ENCODE measurements at regions not wholly inside any gene's neighbourhood (a gene's known extent, or its start where the extent isn't known, plus 50 kb on each side); places are given as distances from the start of the nearest gene placed in this dataset.

- 50 to 78% methylated on average over 2 of the region's 2 CpGs for WGBS, 2 donors
- TF ChIP-seq, protein P1, sequence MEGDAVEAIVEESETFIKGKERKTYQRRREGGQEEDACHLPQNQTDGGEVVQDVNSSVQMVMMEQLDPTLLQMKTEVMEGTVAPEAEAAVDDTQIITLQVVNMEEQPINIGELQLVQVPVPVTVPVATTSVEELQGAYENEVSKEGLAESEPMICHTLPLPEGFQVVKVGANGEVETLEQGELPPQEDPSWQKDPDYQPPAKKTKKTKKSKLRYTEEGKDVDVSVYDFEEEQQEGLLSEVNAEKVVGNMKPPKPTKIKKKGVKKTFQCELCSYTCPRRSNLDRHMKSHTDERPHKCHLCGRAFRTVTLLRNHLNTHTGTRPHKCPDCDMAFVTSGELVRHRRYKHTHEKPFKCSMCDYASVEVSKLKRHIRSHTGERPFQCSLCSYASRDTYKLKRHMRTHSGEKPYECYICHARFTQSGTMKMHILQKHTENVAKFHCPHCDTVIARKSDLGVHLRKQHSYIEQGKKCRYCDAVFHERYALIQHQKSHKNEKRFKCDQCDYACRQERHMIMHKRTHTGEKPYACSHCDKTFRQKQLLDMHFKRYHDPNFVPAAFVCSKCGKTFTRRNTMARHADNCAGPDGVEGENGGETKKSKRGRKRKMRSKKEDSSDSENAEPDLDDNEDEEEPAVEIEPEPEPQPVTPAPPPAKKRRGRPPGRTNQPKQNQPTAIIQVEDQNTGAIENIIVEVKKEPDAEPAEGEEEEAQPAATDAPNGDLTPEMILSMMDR (IDR thresholded peaks at IDR 0.05; ENCODE audit: control extremely low read depth, extremely low read depth): no peak
- H3K27ac ChIP-seq (ENCODE audit: low read depth in 1 of 2, low read length in 1 of 2): no peak overlapping the region
These were observed 53.1 kb upstream of the TMEM170B start for GRCh38 chr6:11484441-11484840.

DNA sequence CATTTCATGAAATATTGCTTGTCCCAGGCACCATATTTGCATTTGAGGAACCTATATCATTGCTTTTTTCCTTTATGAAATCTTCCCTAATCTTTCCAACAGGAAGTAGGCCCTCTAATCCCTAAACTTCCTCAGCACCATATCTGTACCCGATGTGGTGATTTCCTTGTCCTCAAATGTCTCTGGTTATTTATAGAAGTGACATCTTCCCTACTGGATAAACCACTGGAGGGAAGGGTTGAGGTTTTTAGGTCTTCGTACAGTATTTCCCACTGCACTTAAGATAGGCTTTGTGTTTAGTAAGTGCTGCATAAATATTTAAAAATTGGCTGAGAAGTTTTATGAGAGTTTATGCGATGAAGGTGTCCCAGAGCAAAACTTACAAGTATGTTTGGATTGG is 54.9 kb upstream of the TMEM170B start:
- Histone ChIP-seq H3K36me3 (ENCODE audit: control insufficient read depth in 4 of 4, insufficient read depth in 4 of 4, low read length in 4 of 4) (no peaks in the 10 kb centered on the region), H3K27me3 (ENCODE audit: control insufficient read depth in 3 of 3, insufficient read depth in 3 of 3, low read length in 2 of 3) (no peaks in the 10 kb centered on the region), H3K9ac (ENCODE audit: insufficient read depth in 1 of 2, low read length in 2 of 2) (no peak overlapping the region), H3K4me1 (ENCODE audit: control insufficient read depth in 5 of 5, insufficient read depth in 5 of 5, low read length in 5 of 5) (peaks cover 0 to 2% (median 0%) of the 10 kb centered on the region in 5 donors), H3K4me3 (no peak overlapping the region), H3K9me3 (ENCODE audit: control insufficient read depth in 4 of 4, insufficient read depth in 3 of 4, low read length in 3 of 4) (no peaks in the 10 kb centered on the region), H3K27ac (ENCODE audit: low read depth in 1 of 2, low read length in 1 of 2) (no peak overlapping the region)
- TF ChIP-seq, protein P1 (IDR thresholded peaks at IDR 0.05; ENCODE audit: control extremely low read depth, extremely low read depth): no peak
- WGBS, 2 donors: 35 to 41% methylated on average over 3 of the region's 3 CpGs
- ATAC-seq (ENCODE audit: insufficient read depth, low FRiP score) (no peak), DNase-seq (no peak)

More at GRCh38 chr6:11484441-11484840, 53.1 kb upstream of the TMEM170B start:
- H3K4me1 ChIP-seq (ENCODE audit: control insufficient read depth in 5 of 5, insufficient read depth in 5 of 5, low read length in 5 of 5): peaks cover 0 to 2% (median 0%) of the 10 kb centered on the region in 5 donors
- peak in 2 of 3 donors; percentile 38 to 41 for DNase-seq
- H3K27me3 ChIP-seq (ENCODE audit: control insufficient read depth in 3 of 3, insufficient read depth in 3 of 3, low read length in 2 of 3): no peaks in the 10 kb centered on the region
- no peak overlapping the region for H3K9ac ChIP-seq (ENCODE audit: insufficient read depth in 1 of 2, low read length in 2 of 2)
- ATAC-seq (ENCODE audit: insufficient read depth, low FRiP score): no peak
- H3K9me3 ChIP-seq (ENCODE audit: control insufficient read depth in 4 of 4, insufficient read depth in 3 of 4, low read length in 3 of 4): no peaks in the 10 kb centered on the region
- H3K4me3 ChIP-seq: no peak overlapping the region
- H3K36me3 ChIP-seq (ENCODE audit: control insufficient read depth in 4 of 4, insufficient read depth in 4 of 4, low read length in 4 of 4): no peaks in the 10 kb centered on the region

DNA sequence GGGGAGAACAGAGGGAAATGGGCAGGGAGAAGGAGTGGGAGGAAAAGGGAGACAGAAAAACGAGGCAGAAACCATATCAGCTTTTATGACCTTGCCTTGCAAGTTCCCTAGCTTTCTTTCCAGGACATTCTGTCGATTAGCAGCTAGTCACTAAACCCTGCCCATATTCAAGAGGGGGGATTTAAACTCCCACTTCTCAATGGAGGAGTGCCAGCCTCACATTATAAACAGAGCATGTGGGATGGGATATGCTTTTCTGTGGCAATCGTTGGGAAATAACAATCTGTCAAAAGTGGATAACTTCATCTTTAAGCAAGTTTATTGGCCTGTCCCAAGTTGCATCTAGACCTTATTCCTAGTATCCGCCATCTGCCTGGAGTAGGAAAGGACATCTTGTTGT is 57.0 kb upstream of the TMEM170B start:
- no peak overlapping the region for H3K4me3 ChIP-seq
- H3K9me3 ChIP-seq (ENCODE audit: control insufficient read depth in 4 of 4, insufficient read depth in 3 of 4, low read length in 3 of 4): no peaks in the 10 kb centered on the region
- TF ChIP-seq, protein P1 (IDR thresholded peaks at IDR 0.05; ENCODE audit: control extremely low read depth, extremely low read depth): no peak
- H3K27ac ChIP-seq (ENCODE audit: low read depth in 1 of 2, low read length in 1 of 2): no peak overlapping the region
- DNase-seq (no peak), ATAC-seq (ENCODE audit: insufficient read depth, low FRiP score) (no peak)
- no peak overlapping the region for H3K9ac ChIP-seq (ENCODE audit: insufficient read depth in 1 of 2, low read length in 2 of 2)
- H3K4me1 ChIP-seq (ENCODE audit: control insufficient read depth in 5 of 5, insufficient read depth in 5 of 5, low read length in 5 of 5): peaks cover 0 to 2% (median 0%) of the 10 kb centered on the region in 5 donors
- no peaks in the 10 kb centered on the region for H3K27me3 ChIP-seq (ENCODE audit: control insufficient read depth in 3 of 3, insufficient read depth in 3 of 3, low read length in 2 of 3)
- WGBS, 2 donors: 66 to 73% methylated on average over 4 of the region's 4 CpGs
- H3K36me3 ChIP-seq (ENCODE audit: control insufficient read depth in 4 of 4, insufficient read depth in 4 of 4, low read length in 4 of 4): no peaks in the 10 kb centered on the region

GRCh38 chr6:11479296-11479695 is 58.3 kb upstream of the TMEM170B start:
- no peak overlapping the region for H3K4me3 ChIP-seq
- TF ChIP-seq, protein P1 (IDR thresholded peaks at IDR 0.05; ENCODE audit: control extremely low read depth, extremely low read depth): no peak
- H3K9me3 ChIP-seq (ENCODE audit: control insufficient read depth in 4 of 4, insufficient read depth in 3 of 4, low read length in 3 of 4): no peaks in the 10 kb centered on the region
- no peak overlapping the region for H3K27ac ChIP-seq (ENCODE audit: low read depth in 1 of 2, low read length in 1 of 2)
- no peak for DNase-seq
- WGBS, 2 donors: 91 to 92% methylated on average over 1 of the region's 1 CpG
- H3K4me1 ChIP-seq (ENCODE audit: control insufficient read depth in 5 of 5, insufficient read depth in 5 of 5, low read length in 5 of 5): peaks cover 0 to 11% (median 2%) of the 10 kb centered on the region in 5 donors
- ATAC-seq (ENCODE audit: insufficient read depth, low FRiP score): no peak
- no peaks in the 10 kb centered on the region for H3K36me3 ChIP-seq (ENCODE audit: control insufficient read depth in 4 of 4, insufficient read depth in 4 of 4, low read length in 4 of 4)
- no peak overlapping the region for H3K9ac ChIP-seq (ENCODE audit: insufficient read depth in 1 of 2, low read length in 2 of 2)
- no peaks in the 10 kb centered on the region for H3K27me3 ChIP-seq (ENCODE audit: control insufficient read depth in 3 of 3, insufficient read depth in 3 of 3, low read length in 2 of 3)
